C4-2B (cell line): ENCODE measurements at regions not wholly inside any gene's neighbourhood (a gene's known extent, or its start where the extent isn't known, plus 50 kb on each side); places are given as distances from the start of the nearest gene placed in this dataset.
"Not testable (repeated sequence)": the region's sequence is repeated elsewhere in the genome, so short reads cannot be mapped to it uniquely, and the experiment has no call there.

Experiments used
- H3K27ac ChIP-seq: fragments of 450-650 bp; 2 replicates; pipeline ENCODE4 v1.5.1; 2017
- ZFX ChIP-seq: fragments of 450-650 bp; IDR thresholded peaks from 2 replicates; pipeline ENCODE4 v1.6.1; 2017
- TF ChIP-seq, protein P1 (sequence below): fragments of 450-650 bp; conservative IDR thresholded peaks from 2 replicates; pipeline ENCODE4 v1.5.1; 2017; ENCODE audit warnings: mild to moderate bottlenecking

DNA sequence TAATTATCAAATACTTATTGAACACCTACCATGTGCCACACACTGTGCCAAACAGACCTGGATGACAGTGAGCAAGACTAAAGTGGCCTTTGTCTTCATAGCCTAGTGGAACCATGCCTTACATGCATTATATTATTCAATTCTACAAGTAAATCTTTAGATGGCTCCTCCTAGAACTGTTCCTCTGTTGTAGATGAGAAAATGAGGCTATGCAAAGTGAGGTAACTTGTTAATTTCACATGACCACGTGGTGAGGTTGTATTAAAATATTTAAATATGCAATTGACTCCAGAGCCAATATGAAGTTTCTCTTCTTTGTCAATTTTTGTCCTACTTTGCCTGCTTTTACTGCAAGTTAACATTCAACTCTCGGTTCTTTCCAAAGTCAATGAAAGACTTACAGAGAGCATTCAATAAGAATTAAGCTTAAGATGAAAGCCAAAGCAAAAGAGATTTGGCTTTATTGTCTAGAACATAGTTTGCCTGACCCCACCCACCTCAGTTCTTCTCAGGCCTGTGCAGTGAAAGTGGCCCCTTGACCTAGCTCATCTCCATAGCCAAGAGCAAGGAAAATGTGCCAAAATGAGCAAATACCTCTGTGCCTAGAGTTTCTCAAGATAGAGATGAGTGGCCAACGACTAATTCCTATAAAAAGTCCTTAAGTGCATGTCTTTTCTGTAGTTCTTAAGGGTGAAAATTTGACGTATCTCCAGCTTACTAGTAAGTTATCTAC, 263.2 kb upstream of the NFIA start:
- TF ChIP-seq, protein P1, sequence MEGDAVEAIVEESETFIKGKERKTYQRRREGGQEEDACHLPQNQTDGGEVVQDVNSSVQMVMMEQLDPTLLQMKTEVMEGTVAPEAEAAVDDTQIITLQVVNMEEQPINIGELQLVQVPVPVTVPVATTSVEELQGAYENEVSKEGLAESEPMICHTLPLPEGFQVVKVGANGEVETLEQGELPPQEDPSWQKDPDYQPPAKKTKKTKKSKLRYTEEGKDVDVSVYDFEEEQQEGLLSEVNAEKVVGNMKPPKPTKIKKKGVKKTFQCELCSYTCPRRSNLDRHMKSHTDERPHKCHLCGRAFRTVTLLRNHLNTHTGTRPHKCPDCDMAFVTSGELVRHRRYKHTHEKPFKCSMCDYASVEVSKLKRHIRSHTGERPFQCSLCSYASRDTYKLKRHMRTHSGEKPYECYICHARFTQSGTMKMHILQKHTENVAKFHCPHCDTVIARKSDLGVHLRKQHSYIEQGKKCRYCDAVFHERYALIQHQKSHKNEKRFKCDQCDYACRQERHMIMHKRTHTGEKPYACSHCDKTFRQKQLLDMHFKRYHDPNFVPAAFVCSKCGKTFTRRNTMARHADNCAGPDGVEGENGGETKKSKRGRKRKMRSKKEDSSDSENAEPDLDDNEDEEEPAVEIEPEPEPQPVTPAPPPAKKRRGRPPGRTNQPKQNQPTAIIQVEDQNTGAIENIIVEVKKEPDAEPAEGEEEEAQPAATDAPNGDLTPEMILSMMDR, result no peak
- no peak for TF ChIP-seq ZFX

DNA sequence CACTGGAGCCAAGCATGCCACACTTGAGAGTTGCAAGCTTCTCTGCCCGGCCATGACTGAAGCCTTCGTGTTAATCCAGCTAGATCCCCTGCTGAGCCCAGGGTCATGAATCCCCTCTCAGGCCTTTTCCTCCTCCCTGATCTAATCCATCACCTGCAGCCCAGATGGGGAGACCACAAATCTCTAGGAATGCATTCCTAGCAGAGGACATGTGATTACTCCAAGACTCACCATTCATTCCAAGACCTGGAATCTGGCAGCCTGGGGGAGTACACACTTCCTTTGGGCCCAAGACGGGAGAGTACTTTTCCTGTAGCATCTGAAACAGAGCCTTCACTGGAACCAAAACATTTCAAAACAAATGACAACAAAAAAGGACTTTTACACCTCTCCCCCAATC, 269.3 kb upstream of the NFIA start:
- H3K27ac ChIP-seq, result no peak overlapping the region
- no peak for TF ChIP-seq ZFX
- TF ChIP-seq, protein P1, result no peak

More for the DNA sequence above, 263.2 kb upstream of the NFIA start:
- no peak overlapping the region for H3K27ac ChIP-seq

DNA sequence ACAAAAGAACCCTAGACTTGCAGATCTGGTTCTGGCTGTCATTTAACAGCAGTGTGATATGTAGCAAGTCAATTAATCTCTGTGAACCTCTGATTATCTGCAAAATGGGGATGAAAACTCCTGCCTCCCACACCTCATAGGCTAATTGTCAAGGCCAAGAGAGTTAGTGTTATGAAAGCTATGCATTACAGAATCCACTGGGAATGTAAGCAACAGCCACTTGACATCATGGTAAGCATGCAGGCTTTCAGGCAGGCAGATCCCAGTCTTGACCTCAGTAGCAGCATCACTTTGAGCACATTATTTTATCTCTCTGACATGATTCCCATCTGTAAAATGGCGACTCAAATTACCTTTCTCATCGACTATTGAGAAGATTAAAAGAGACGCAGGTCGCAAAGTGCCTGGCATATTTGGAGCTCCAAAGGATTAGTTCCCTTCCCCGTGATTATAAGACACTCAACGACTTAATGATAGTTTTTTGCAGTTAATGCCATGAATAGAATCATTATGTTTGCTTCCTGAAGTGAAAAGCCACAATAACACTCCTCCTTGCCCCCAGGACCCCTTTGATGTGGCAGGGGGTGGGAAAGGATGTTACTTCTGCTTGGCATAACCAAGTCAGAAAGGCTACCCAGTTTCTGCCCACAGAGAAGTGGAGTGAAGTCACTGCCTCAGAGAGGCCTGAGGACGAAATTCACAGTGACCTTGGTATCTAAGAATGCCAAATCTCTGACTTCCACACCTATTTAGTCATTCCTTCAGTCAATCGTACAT, 273.0 kb upstream of the NFIA start:
- TF ChIP-seq ZFX, result no peak

DNA sequence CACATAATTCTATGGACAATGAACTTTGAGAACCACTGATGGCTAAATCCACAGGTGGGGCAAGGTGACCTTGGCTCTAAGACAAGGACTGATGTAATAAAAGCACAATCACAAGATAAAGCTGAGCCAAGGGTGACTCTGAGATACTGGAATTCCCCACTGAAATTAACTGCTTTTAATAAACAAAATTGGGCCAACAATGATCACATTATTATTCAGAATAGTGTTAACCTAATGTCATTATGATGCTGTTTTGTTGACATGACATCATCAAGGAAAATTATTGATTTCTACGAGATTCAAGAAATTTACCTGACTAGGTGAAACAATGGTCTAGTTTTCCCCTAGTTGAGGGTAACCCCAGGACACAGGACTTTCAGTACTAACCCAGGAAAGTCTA, 273.7 kb upstream of the NFIA start:
- no peak for TF ChIP-seq ZFX
- TF ChIP-seq, protein P1, result no peak
- no peak overlapping the region for H3K27ac ChIP-seq

More for the DNA sequence above, 273.0 kb upstream of the NFIA start:
- H3K27ac ChIP-seq, result no peak overlapping the region

DNA sequence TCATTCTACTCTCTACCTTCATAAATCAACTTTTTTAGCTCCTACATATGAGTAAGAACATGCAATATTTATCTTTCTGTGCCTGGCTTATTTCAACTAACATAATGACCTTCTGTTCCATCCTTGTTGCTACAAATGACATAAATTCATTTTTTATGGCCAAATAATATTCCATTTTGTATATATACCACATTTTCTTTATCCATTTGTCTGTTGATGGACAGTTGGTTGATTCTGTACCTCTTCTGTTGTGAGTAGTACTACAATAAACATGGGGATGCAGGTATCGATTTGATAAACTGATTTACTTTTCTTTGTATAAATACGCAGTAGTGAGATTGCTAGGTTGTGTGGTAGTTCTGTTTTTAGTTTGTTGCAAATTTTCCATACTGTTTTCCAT, 279.5 kb upstream of the NFIA start:
- no peak overlapping the region for H3K27ac ChIP-seq
- TF ChIP-seq ZFX, result no peak
- TF ChIP-seq, protein P1, result no peak

DNA sequence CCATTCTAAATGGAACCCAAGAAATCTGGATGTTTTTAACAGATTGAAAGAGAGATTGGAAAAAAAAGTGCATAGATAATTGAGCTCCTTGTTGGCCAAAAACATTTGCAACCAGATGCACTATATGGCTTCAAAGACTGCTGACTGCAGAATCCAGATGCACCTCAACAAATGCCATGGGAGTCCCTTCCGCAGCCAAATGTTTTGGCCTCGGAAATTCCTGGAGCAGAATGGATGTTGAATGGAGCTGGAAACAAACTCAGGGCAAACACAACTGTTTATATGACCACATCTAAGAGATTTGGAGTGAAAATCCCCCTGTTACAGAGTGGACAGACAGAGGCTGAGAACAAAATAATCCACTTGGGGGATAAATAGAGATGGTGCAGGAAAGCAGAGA, 285.0 kb upstream of the NFIA start:
- no peak for TF ChIP-seq ZFX
- TF ChIP-seq, protein P1, result no peak
- H3K27ac ChIP-seq, result no peak overlapping the region

DNA sequence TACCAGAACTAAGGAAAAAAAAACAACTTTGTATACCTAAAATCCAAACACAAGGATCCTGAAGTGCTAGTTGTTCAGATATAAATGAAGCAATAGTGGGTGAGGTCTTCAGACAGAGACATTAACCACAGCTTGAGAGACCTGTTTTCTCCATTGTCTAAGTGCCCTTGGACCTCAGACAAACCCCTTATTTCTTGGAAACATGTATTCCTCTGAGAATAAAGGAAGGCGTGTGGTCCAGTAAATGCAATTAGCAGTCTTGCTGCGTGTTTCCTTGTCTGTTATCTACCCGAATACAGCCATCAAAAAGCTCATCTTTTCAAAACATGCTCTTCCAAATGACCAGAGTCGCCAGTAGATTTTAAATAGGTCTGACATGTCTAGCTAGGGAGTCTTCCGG, 291.1 kb upstream of the NFIA start:
- TF ChIP-seq, protein P1, result no peak
- no peak for TF ChIP-seq ZFX
- H3K27ac ChIP-seq, result no peak overlapping the region

DNA sequence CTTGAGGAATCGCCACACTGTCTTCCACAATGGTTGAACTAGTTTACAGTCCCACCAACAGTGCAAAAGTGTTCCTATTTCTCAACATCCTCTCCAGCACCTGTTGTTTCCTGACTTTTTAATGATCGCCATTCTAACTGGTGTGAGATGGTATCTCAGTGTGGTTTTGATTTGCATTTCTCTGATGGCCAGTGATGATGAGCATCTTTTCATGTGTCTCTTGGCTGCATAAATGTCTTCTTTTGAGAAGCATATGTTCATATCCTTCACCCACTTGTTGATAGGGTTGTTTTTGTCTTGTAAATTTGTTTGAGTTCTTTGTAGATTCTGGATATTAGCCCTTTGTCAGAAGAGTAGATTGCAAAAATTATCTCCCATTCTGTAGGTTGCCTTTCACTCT, 309.3 kb upstream of the NFIA start:
- H3K27ac ChIP-seq, result not testable (repeated sequence)
